ENCODE measurements at regions not wholly inside any gene's neighbourhood (a gene's known extent, or its start where the extent isn't known, plus 50 kb on each side); places are given as distances from the start of the nearest gene placed in this dataset.

- Mint-ChIP-seq H3K27ac (ENCODE audit: unreplicated experiment) (no peak overlapping the region), H3K36me3 (ENCODE audit: unreplicated experiment) (peaks cover 1% of the 10 kb centered on the region), H3K9me3 (ENCODE audit: unreplicated experiment) (no peaks in the 10 kb centered on the region), H3K4me1 (ENCODE audit: unreplicated experiment) (peaks cover 26% of the 10 kb centered on the region), H3K27me3 (ENCODE audit: unreplicated experiment) (peaks cover 11% of the 10 kb centered on the region), H3K4me3 (ENCODE audit: unreplicated experiment) (no peak overlapping the region)
- no peak for DNase-seq (ENCODE audit: extremely low spot score, unreplicated experiment)
- TF ChIP-seq, protein P1, sequence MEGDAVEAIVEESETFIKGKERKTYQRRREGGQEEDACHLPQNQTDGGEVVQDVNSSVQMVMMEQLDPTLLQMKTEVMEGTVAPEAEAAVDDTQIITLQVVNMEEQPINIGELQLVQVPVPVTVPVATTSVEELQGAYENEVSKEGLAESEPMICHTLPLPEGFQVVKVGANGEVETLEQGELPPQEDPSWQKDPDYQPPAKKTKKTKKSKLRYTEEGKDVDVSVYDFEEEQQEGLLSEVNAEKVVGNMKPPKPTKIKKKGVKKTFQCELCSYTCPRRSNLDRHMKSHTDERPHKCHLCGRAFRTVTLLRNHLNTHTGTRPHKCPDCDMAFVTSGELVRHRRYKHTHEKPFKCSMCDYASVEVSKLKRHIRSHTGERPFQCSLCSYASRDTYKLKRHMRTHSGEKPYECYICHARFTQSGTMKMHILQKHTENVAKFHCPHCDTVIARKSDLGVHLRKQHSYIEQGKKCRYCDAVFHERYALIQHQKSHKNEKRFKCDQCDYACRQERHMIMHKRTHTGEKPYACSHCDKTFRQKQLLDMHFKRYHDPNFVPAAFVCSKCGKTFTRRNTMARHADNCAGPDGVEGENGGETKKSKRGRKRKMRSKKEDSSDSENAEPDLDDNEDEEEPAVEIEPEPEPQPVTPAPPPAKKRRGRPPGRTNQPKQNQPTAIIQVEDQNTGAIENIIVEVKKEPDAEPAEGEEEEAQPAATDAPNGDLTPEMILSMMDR (IDR thresholded peaks at IDR 0.05) = no peak
Observed at GRCh38 chr9:108675708-108676107, 180.1 kb downstream of the ACTL7B start.

DNA sequence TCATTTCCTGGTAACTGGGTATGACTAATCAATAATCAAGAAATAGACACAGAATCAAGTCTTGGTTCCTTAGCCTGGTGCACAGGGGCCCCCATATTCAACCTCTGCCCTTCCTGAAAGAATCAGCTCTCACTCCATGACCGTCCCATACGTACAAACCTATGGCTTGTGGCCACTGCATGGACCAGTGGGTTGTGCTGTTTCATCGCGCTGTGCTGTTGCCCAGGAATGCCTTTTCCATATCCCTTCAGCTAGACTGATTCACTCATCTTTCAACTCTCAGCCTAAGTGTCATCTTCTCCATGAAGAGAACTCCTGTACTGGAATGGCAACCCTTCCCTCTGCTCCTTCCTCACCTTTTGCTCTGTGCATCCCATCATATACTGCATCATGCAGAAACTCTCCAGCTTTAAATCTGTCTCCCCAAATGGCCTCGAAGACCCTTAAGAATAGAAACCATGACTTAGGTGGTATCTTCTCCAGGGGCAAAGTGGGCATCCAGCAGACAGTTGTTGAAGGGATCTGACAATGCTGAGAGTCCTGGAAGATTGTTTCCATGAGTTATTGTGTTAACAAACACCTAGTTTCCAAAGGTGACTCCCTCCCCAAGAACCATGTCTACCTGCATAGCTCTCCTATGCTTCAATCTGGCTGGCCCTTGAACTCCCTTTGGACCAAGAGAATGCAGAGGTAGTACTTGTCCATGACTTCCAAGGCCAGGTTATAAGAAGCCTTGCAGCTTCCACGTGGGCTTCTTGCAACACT, 180.8 kb downstream of the ACTL7B start:
- TF ChIP-seq, protein P1 (IDR thresholded peaks at IDR 0.05) = no peak
- Mint-ChIP-seq H3K4me3 (ENCODE audit: unreplicated experiment) (no peak overlapping the region), H3K27ac (ENCODE audit: unreplicated experiment) (no peak overlapping the region), H3K9me3 (ENCODE audit: unreplicated experiment) (no peaks in the 10 kb centered on the region), H3K4me1 (ENCODE audit: unreplicated experiment) (peaks cover 26% of the 10 kb centered on the region), H3K36me3 (ENCODE audit: unreplicated experiment) (peaks cover 1% of the 10 kb centered on the region), H3K27me3 (ENCODE audit: unreplicated experiment) (peaks cover 11% of the 10 kb centered on the region)
- DNase-seq (ENCODE audit: extremely low spot score, unreplicated experiment) = no peak

DNA sequence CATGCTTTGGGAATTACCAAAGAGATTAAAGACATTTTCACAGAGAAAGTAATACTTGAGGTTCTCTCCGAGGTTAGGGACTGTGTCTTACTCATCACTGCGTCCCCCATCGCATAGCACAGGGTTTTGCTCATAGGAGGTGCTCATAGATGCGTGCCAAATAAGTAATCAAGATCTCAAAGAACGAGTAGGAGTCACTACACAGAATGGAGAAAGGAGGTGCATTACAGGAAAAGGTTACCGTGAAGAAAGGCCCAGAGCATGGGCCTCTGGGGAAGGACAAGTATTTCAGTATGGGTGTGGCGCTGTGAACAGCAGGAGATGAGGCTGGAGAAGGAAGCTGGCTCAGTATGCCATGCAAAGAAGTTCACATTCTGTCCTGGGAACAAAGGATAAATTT, 182.4 kb downstream of the ACTL7B start:
- H3K4me3 Mint-ChIP-seq (ENCODE audit: unreplicated experiment) = no peak overlapping the region
- no peak overlapping the region for H3K27ac Mint-ChIP-seq (ENCODE audit: unreplicated experiment)
- H3K36me3 Mint-ChIP-seq (ENCODE audit: unreplicated experiment) = peaks cover 1% of the 10 kb centered on the region
- H3K4me1 Mint-ChIP-seq (ENCODE audit: unreplicated experiment) = peaks cover 32% of the 10 kb centered on the region
- no peaks in the 10 kb centered on the region for H3K9me3 Mint-ChIP-seq (ENCODE audit: unreplicated experiment)
- DNase-seq (ENCODE audit: extremely low spot score, unreplicated experiment) = no peak
- peaks cover 5% of the 10 kb centered on the region for H3K27me3 Mint-ChIP-seq (ENCODE audit: unreplicated experiment)
- TF ChIP-seq, protein P1 (IDR thresholded peaks at IDR 0.05) = no peak

- TF ChIP-seq, protein P1 (IDR thresholded peaks at IDR 0.05) = no peak
- Mint-ChIP-seq H3K36me3 (ENCODE audit: unreplicated experiment) (no peaks in the 10 kb centered on the region), H3K27ac (ENCODE audit: unreplicated experiment) (no peak overlapping the region), H3K4me1 (ENCODE audit: unreplicated experiment) (peaks cover 32% of the 10 kb centered on the region), H3K27me3 (ENCODE audit: unreplicated experiment) (peaks cover 3% of the 10 kb centered on the region), H3K4me3 (ENCODE audit: unreplicated experiment) (no peak overlapping the region), H3K9me3 (ENCODE audit: unreplicated experiment) (no peaks in the 10 kb centered on the region)
- no peak for DNase-seq (ENCODE audit: extremely low spot score, unreplicated experiment)
Observed at GRCh38 chr9:108672475-108673190, 183.2 kb downstream of the ACTL7B start.

GRCh38 chr9:108671794-108672193, 184.0 kb downstream of the ACTL7B start:
- peak overlapping the region; percentile 56 for H3K27ac Mint-ChIP-seq (ENCODE audit: unreplicated experiment)
- TF ChIP-seq, protein P1 (IDR thresholded peaks at IDR 0.05) = no peak
- no peaks in the 10 kb centered on the region for H3K36me3 Mint-ChIP-seq (ENCODE audit: unreplicated experiment)
- H3K27me3 Mint-ChIP-seq (ENCODE audit: unreplicated experiment) = no peaks in the 10 kb centered on the region
- peaks cover 32% of the 10 kb centered on the region for H3K4me1 Mint-ChIP-seq (ENCODE audit: unreplicated experiment)
- no peak for DNase-seq (ENCODE audit: extremely low spot score, unreplicated experiment)
- H3K9me3 Mint-ChIP-seq (ENCODE audit: unreplicated experiment) = no peaks in the 10 kb centered on the region
- H3K4me3 Mint-ChIP-seq (ENCODE audit: unreplicated experiment) = no peak overlapping the region

Data from osteocyte (in vitro differentiated cells).